ENCODE measurements at regions not wholly inside any gene's neighbourhood (a gene's known extent, or its start where the extent isn't known, plus 50 kb on each side); places are given as distances from the start of the nearest gene placed in this dataset.

GRCh38 chrX:9390121-9390520 lies 74.7 kb upstream of the TBL1X start:
- Histone ChIP-seq H3K9me3 (no peaks in the 10 kb centered on the region), H3K36me3 (no peaks in the 10 kb centered on the region), H3K27ac (no peak overlapping the region), H3K27me3 (no peaks in the 10 kb centered on the region), H3K4me1 (no peaks in the 10 kb centered on the region), H3K4me3 (no peak overlapping the region)
- TF ChIP-seq POLR2A (IDR thresholded peaks at IDR 0.05) (no peak), CTCF (IDR thresholded peaks at IDR 0.05) (no peak)
- DNase-seq = no peak
- WGBS (ENCODE audit: insufficient coverage, low coverage, low lambda C conversion rate, missing lambda C conversion rate) = 100% methylated on average over 1 of the region's 1 CpG
- ATAC-seq = no peak
- intact Hi-C loops (cut with DNase I) = no loop called here

GRCh38 chrX:9390693-9391368 lies 74.0 kb upstream of the TBL1X start:
- WGBS (ENCODE audit: insufficient coverage, low coverage, low lambda C conversion rate, missing lambda C conversion rate) = 82% methylated on average over 7 of the region's 8 CpGs
- no peaks in the 10 kb centered on the region for H3K4me1 ChIP-seq

GRCh38 chrX:9392445-9392844 lies 72.4 kb upstream of the TBL1X start:
- ATAC-seq = no peak
- WGBS (ENCODE audit: insufficient coverage, low coverage, low lambda C conversion rate, missing lambda C conversion rate) = 92% methylated on average over 3 of the region's 5 CpGs
- peaks cover 0 to 9% (median 0%) of the 10 kb centered on the region in 4 donors for H3K4me1 ChIP-seq

More at GRCh38 chrX:9390693-9391368, 74.0 kb upstream of the TBL1X start:
- Histone ChIP-seq H3K36me3 (no peaks in the 10 kb centered on the region), H3K27me3 (no peaks in the 10 kb centered on the region), H3K9me3 (no peaks in the 10 kb centered on the region), H3K4me3 (no peak overlapping the region), H3K27ac (no peak overlapping the region)
- ATAC-seq (no peak), DNase-seq (no peak)
- no peak for TF ChIP-seq CTCF (IDR thresholded peaks at IDR 0.05)
- TF ChIP-seq POLR2A (IDR thresholded peaks at IDR 0.05) = no peak
- intact Hi-C loops (cut with DNase I) = no loop called here

GRCh38 chrX:9393571-9393970 lies 71.3 kb upstream of the TBL1X start:
- 41% methylated on average over 3 of the region's 4 CpGs for WGBS (ENCODE audit: insufficient coverage, low coverage, low lambda C conversion rate, missing lambda C conversion rate)
- no peak overlapping the region for H3K27ac ChIP-seq
- intact Hi-C loops (cut with DNase I) = no loop called here
- no peak overlapping the region for H3K4me3 ChIP-seq
- peaks cover 0 to 9% (median 0%) of the 10 kb centered on the region in 4 donors for H3K4me1 ChIP-seq
- no peaks in the 10 kb centered on the region for H3K9me3 ChIP-seq
- TF ChIP-seq CTCF (IDR thresholded peaks at IDR 0.05) = no peak
- no peak for TF ChIP-seq POLR2A (IDR thresholded peaks at IDR 0.05)
- no peaks in the 10 kb centered on the region for H3K27me3 ChIP-seq
- DNase-seq (no peak), ATAC-seq (peak in 2 of 4 donors; percentile 28 to 36)
- no peaks in the 10 kb centered on the region for H3K36me3 ChIP-seq

More at GRCh38 chrX:9392445-9392844, 72.4 kb upstream of the TBL1X start:
- Histone ChIP-seq H3K27me3 (no peaks in the 10 kb centered on the region), H3K9me3 (no peaks in the 10 kb centered on the region), H3K27ac (no peak overlapping the region), H3K36me3 (no peaks in the 10 kb centered on the region), H3K4me3 (no peak overlapping the region)
- intact Hi-C loops (cut with DNase I) = no loop called here
- no peak for TF ChIP-seq POLR2A (IDR thresholded peaks at IDR 0.05)
- no peak for TF ChIP-seq CTCF (IDR thresholded peaks at IDR 0.05)
- DNase-seq = no peak

Data from right lobe of liver (tissue), 6 donors.